M059J (cell line): ENCODE measurements at regions not wholly inside any gene's neighbourhood (a gene's known extent, or its start where the extent isn't known, plus 50 kb on each side); places are given as distances from the start of the nearest gene placed in this dataset.
A peak's percentile ranks its signal among the peaks of the same experiment; 100 is the strongest.
"Not testable (repeated sequence)": the region's sequence is repeated elsewhere in the genome, so short reads cannot be mapped to it uniquely, and the experiment has no call there.

Experiments used
- DNase-seq: peaks from one replicate; pipeline ENCODE4 v3.0.0-alpha.2; 2012; ENCODE audit warnings: low read depth

GRCh38 chr7:65744406-65744805 is 128.5 kb upstream of the VKORC1L1 start:
- no peak for DNase-seq

DNA sequence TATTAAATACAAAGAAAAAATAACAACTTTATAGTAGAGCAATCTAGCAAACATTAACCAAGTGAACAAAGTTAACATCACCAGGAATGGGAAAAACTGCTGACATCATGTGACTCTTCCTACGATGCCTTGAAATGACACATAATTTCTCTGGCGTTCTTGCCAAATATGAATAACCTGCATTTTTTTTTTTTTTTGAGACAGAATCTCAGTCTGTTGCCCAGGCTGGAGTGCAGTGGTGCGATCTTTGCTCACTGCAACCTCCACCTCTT is 126.5 kb upstream of the VKORC1L1 start:
- DNase-seq, result no peak

- DNase-seq, result no peak
These were observed 123.8 kb upstream of the VKORC1L1 start for GRCh38 chr7:65749039-65749438.

DNA sequence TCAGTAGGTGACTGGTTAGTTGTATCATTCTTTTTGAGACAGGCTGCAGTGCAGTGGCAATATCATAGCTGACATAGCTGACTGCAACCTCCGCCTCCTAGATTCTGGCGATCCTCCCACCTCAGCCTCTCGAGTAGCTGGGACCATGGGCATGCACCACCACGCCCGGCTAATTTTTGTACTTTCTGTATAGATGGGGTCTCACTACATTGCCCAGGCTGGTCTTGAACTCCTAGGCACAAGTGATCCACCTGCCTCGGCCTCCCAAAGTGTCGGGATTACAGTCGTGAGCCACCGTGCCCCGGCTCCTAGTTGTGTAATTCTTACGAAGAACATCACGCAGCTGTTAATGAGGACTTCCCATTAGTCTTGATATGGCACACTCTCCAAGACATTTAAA is 123.4 kb upstream of the VKORC1L1 start:
- DNase-seq, result no peak

DNA sequence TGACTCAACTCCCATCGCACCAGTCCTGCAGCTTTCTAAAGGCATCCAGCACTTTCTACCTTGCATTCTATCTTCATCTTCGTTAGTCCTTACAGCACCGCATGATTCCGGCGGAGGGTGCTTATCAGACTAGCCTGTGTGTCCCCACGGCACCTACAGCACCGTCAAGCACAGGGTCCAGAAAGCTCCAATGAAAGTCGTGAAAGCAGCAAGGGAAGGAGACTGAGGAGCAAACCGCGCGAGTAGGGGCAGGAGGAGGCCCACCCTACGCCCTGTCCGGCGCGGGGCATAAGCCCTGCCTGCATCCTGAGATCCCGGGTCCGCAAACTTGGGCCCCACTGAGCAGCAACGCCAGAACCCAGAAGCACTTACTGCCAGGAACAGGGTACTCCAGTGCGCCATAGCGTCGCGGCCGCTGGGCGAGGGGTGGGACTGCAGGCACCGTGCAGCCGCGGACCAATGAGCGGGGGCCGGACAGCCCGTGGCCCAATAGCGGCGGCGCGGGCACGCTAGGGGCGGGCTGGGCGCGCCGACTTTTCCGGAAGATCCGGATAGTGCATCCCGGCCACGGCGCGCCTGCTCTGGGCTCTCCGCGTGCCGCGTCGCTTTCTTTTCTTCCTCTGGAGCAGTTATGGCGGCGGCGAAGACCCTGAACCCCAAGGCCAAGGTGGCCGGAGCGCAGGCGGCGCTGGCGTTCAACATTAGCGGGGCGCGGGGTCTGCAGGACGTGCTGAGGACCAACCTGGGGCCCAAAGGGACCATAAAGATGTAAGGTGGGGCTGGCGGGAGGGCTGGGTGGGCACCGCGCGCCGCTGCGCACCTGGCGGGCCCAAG is 122.1 kb upstream of the VKORC1L1 start:
- DNase-seq, result peak; percentile 90

DNA sequence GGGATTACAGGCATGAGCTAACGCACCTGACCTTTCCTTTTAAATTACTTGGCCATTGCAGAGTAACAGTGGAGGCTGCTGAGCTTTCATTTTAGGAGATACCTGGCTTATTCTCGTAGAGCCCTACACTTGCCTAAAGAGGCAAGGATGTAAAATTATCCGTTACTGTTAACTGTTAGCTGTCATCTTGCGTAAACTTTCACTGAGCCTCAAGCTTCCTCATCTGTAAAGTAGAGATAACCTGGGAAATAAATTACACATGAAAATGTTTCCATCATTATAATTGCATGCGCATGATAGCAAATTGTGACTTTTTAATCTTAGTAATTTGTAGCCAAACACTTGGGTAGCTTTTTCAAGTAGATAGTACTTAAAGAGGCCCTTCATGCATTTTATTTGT is 118.8 kb upstream of the VKORC1L1 start:
- DNase-seq, result not testable (repeated sequence)

DNA sequence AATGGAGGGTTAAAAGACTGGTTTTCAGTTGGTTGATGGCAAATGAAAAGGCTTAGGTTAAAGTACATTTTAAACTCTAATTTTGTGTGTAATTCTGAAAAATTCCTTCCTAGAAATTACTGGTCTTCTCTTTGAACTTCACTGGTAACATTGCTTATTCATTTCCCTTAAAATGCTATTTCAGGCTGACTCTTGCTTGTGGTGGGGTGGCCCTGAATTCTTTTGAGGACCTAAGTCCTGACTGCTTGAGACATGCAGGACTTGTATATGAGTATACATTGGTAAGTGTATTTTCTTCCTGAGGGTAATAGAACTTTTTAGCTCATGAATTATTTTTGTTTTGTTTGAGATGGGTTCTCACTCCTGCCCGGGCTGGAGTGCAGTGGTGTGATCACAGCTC is 113.9 kb upstream of the VKORC1L1 start:
- DNase-seq, result not testable (repeated sequence)

GRCh38 chr7:65762712-65763111 is 110.2 kb upstream of the VKORC1L1 start:
- DNase-seq, result not testable (repeated sequence)

DNA sequence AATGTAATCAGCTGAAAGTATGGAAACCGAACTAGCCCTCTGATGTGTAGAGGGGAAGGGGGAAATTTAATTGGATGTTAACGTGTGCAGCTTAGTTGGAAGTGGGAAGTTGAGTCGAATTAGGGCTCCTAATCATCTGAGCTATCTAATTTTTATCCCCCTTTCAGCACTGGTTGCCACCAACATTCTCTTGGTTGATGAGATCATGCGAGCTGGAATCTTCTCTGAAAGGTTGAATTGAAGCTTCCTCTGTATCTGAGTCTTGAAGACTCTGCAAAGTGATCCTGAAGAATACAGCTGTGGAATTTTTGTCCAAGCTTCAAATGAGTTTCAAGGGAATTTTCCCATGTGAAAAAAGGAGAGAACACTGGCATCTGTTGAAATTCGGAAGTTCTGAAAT is 109.8 kb upstream of the VKORC1L1 start:
- DNase-seq, result peak; percentile 37

- peak; percentile 93 for DNase-seq
These were observed 102.2 kb upstream of the VKORC1L1 start for GRCh38 chr7:65770473-65771225.

- not testable (repeated sequence) for DNase-seq
These were observed 101.7 kb upstream of the VKORC1L1 start for GRCh38 chr7:65771226-65771569.

- DNase-seq, result not testable (repeated sequence)
These were observed 96.2 kb upstream of the VKORC1L1 start for GRCh38 chr7:65776677-65777076.

GRCh38 chr7:65789943-65790342 is 82.9 kb upstream of the VKORC1L1 start:
- DNase-seq, result not testable (repeated sequence)

DNA sequence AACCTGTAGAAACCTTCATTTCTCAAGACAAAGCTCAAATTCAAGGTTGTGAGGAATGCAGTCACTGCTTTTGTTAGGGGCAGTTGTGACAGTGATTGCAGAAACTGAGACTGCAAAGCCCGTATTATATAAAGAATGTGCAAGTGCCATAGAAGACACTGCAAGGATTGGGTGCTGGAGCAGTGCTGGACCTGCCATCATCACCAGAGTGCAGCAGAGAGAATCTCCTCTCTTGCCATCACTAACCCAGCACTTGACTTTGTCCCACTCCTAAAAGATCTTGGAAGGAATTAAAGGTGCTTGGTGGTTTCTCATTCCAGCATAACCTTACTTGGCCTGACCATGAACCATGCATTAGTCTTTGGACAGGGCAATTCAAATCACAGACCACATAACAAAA is 81.1 kb upstream of the VKORC1L1 start:
- DNase-seq, result not testable (repeated sequence)

GRCh38 chr7:65792726-65793125 is 80.1 kb upstream of the VKORC1L1 start:
- not testable (repeated sequence) for DNase-seq

DNA sequence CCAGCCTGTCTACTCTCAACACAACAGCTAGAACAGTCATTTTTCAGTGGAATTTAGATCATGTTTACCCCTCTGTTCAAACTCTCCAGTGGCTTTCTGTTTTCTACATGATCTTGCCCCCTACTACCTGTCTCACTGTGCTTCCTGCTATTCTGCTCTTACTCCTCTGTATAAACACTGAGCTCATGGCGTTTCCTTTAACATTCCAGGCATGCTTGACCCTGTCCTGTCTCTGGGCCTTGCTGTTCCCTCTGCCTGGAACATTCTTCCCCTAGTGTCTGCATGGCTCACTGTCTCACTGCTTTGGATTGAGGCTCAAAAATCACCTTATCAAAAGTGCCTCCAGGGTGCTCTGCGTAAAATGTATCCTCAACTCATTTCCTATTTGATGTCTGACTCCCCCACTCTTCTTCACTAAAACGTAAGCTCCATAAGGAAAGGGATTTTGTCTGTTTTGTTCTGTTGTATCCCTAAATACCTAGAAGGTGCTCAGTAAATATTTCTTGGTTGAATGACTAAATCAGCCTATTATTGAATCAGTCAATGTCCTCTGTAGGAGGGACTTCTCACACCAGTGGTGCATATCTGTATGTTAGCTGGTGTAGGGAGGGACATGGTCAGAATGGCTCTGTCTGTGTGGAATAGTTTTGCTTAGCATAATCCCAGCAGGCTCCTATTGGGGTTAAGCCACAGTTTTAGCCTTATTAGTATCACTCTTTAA is 78.0 kb upstream of the VKORC1L1 start:
- peak; percentile 58 for DNase-seq

GRCh38 chr7:65795392-65795716 is 77.5 kb upstream of the VKORC1L1 start:
- not testable (repeated sequence) for DNase-seq

- DNase-seq, result no peak
These were observed 76.7 kb upstream of the VKORC1L1 start for GRCh38 chr7:65796205-65796604.

GRCh38 chr7:65797086-65797485 is 75.8 kb upstream of the VKORC1L1 start:
- DNase-seq, result not testable (repeated sequence)

DNA sequence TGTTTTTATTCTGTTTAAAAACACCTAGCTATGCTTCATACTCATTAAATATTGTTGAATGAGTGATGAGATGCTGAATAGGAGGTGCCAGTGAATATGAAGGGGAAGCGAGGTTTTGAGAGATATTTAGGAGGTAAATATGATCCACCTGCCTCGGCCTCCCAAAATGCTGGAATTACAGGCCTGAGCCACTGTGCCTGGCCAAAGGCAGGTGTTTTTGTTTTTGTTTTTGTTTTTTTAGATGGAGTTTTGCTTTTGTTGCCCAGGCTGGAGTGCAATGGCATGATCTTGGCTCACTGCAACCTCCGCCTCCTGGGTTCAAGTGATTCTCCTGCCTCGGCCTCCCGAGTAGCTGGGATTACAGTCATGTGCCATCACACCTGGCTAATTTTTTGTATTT is 75.3 kb upstream of the VKORC1L1 start:
- DNase-seq, result not testable (repeated sequence)

GRCh38 chr7:65798111-65799075 is 74.5 kb upstream of the VKORC1L1 start:
- DNase-seq, result peak; percentile 90

DNA sequence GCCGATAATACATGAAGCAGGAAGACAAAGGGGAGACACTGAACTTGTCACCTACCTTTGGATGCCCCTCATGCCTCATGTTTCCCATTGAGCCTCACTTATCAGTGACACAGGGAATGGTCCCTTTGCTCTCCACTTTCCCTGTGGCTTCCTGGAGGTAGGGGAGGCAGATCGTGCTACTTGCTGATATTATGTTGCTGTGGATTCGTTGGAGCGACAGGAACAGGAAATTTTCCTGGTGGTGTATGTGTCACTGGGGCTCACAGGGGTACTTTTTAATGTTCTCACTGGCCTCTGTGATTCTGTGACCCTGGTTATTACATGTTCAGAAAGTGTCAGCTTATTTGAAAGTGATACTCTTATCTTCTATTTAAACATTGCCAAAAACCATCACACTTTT is 72.7 kb upstream of the VKORC1L1 start:
- DNase-seq, result not testable (repeated sequence)
